BLaER1 treated with 17β-estradiol and CSF1 and Interleukin-3, amounts not matched to agents 10 nM and 100 nM (cell line): ENCODE measurements at regions not wholly inside any gene's neighbourhood (a gene's known extent, or its start where the extent isn't known, plus 50 kb on each side); places are given as distances from the start of the nearest gene placed in this dataset.

Experiments
- H3K27ac ChIP-seq, 11 experiments: shearing (Covaris generic); formaldehyde crosslinking; 2 replicates each; pipeline ENCODE4 v1.8.1; 2022
- H3K27me3 ChIP-seq, 11 experiments: shearing (Covaris generic); formaldehyde crosslinking; 2 replicates each; pipeline ENCODE4 v1.8.1; 2022
- H3K36me3 ChIP-seq, 11 experiments: shearing (Covaris generic); formaldehyde crosslinking; 2 replicates each; pipeline ENCODE4 v1.8.1; 2022
- H3K4me1 ChIP-seq, 10 experiments: shearing (Covaris generic); formaldehyde crosslinking; 2 replicates each; pipeline ENCODE4 v1.8.1; 2022
- H3K4me2 ChIP-seq, 11 experiments: shearing (Covaris generic); formaldehyde crosslinking; 2 replicates each; pipeline ENCODE4 v1.8.1; 2022
- H3K4me3 ChIP-seq, 10 experiments: shearing (Covaris generic); formaldehyde crosslinking; 2 replicates each; pipeline ENCODE4 v1.8.1; 2022
- H3K9ac ChIP-seq, 11 experiments: shearing (Covaris generic); formaldehyde crosslinking; 2 replicates each; pipeline ENCODE4 v1.8.1; 2022
- H3K9me3 ChIP-seq, 11 experiments: shearing (Covaris generic); formaldehyde crosslinking; replicated peaks in 1 of 11; 2 replicates each; pipeline ENCODE4 v1.8.1; 2022
- H4K20me1 ChIP-seq, 11 experiments: shearing (Covaris generic); formaldehyde crosslinking; 2 replicates each; pipeline ENCODE4 v1.8.1; 2022
- Cebpa-rat ChIP-seq, 11 experiments: shearing (Covaris generic); IDR thresholded peaks; 2 replicates each; pipeline ENCODE4 v1.8.1; 2022

DNA sequence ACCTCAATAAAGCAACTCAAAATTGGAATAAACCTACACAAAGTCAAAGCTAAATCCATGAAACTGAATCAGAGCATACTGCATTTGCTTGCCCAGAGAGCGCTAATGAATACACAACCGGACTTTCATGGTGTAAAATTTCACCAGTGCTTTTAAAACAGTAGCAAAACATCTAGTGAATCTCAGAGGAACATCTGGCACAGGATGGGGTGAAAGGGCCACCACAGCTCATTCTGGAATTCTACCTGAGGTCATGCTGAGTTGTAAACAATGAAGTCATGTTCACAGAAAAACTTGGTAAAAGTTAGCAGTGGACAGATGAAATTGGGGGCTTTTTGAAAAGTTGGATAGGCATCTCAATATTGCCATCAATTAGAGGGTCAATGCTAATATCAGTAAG lies 125.6 kb upstream of the STXBP5 start:
- no peaks in the 10 kb centered on the region for H4K20me1 ChIP-seq
- no peak overlapping the region for H3K4me3 ChIP-seq
- H3K9ac ChIP-seq: no peak overlapping the region
- no peak overlapping the region for H3K27ac ChIP-seq
- H3K9me3 ChIP-seq: no peaks in the 10 kb centered on the region
- H3K36me3 ChIP-seq: no peaks in the 10 kb centered on the region
- no peaks in the 10 kb centered on the region for H3K4me1 ChIP-seq
- H3K4me2 ChIP-seq: no peak overlapping the region
- no peaks in the 10 kb centered on the region for H3K27me3 ChIP-seq
- no peak for TF ChIP-seq Cebpa-rat (IDR thresholded peaks at IDR 0.05)

DNA sequence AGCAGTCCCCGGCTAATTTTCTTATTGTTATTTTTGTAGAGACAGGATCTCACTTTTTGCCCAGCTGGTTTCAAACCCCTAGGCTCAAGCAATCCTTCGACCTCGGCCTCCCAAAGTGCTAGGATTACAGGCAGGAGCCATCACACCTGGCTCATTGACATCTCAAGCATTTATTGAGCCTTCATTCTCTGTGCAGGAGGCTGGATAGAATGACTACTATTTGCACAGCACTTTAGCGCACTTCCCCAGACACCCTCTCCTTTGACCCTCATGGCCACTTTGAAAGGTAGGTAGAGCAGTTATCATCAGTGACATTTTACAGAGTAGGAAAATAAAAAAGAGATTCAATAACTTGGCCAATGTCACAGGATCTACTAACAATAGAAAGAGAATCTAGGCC lies 124.0 kb upstream of the STXBP5 start:
- no peak for TF ChIP-seq Cebpa-rat (IDR thresholded peaks at IDR 0.05)
- H3K9ac ChIP-seq: no peak overlapping the region

GRCh38 chr6:147081076-147081609 lies 123.1 kb upstream of the STXBP5 start:
- H3K27ac ChIP-seq: no peak overlapping the region
- no peak overlapping the region for H3K9ac ChIP-seq
- no peaks in the 10 kb centered on the region for H3K36me3 ChIP-seq
- no peak overlapping the region for H3K4me3 ChIP-seq
- no peaks in the 10 kb centered on the region for H3K9me3 ChIP-seq
- no peaks in the 10 kb centered on the region for H3K4me1 ChIP-seq
- TF ChIP-seq Cebpa-rat (IDR thresholded peaks at IDR 0.05): no peak
- no peaks in the 10 kb centered on the region for H3K27me3 ChIP-seq
- H4K20me1 ChIP-seq: no peaks in the 10 kb centered on the region
- no peak overlapping the region for H3K4me2 ChIP-seq

More for the DNA sequence above, 124.0 kb upstream of the STXBP5 start:
- Histone ChIP-seq H3K27ac (no peak overlapping the region), H3K36me3 (no peaks in the 10 kb centered on the region), H3K4me1 (no peaks in the 10 kb centered on the region), H3K4me3 (no peak overlapping the region), H3K9me3 (no peaks in the 10 kb centered on the region), H3K4me2 (no peak overlapping the region), H3K27me3 (no peaks in the 10 kb centered on the region), H4K20me1 (no peaks in the 10 kb centered on the region)

GRCh38 chr6:147087641-147088040 lies 116.6 kb upstream of the STXBP5 start:
- no peaks in the 10 kb centered on the region for H3K27me3 ChIP-seq
- H4K20me1 ChIP-seq: no peaks in the 10 kb centered on the region
- no peaks in the 10 kb centered on the region for H3K36me3 ChIP-seq
- no peak overlapping the region for H3K27ac ChIP-seq
- no peak for TF ChIP-seq Cebpa-rat (IDR thresholded peaks at IDR 0.05)
- no peak overlapping the region for H3K9ac ChIP-seq
- no peaks in the 10 kb centered on the region for H3K4me1 ChIP-seq
- H3K9me3 ChIP-seq: peaks cover 0 to 12% (median 4%) of the 10 kb centered on the region in 11 experiments; a peak in 7 of 22 replicates
- no peak overlapping the region for H3K4me2 ChIP-seq
- no peak overlapping the region for H3K4me3 ChIP-seq

GRCh38 chr6:147088861-147089260 lies 115.4 kb upstream of the STXBP5 start:
- Histone ChIP-seq H3K4me1 (no peaks in the 10 kb centered on the region), H3K27me3 (no peaks in the 10 kb centered on the region), H3K27ac (no peak overlapping the region), H3K36me3 (no peaks in the 10 kb centered on the region), H3K4me2 (no peak overlapping the region), H3K9me3 (peaks cover 0 to 12% (median 4%) of the 10 kb centered on the region in 11 experiments; a peak in 7 of 22 replicates), H3K9ac (no peak overlapping the region), H3K4me3 (no peak overlapping the region), H4K20me1 (no peaks in the 10 kb centered on the region)
- TF ChIP-seq Cebpa-rat (IDR thresholded peaks at IDR 0.05): no peak

DNA sequence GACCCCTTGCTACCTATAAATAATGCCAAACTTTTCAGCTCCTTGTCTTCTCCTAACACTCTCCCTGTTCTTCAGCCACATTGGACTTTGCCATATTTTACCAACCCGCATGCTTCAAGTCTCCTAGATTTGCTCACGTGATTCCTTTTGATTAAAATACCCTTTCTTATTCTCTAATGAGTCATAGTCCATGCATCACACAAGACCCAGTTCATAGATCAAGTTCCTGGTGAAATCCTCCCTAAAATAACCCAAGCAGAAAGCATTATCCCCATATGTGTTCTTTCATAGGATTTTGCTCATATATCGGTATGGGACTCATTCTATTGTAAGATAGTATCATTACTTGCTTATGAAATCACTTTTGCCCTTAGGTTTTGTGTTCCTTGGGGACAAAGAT lies 108.9 kb upstream of the STXBP5 start:
- no peak overlapping the region for H3K4me3 ChIP-seq
- TF ChIP-seq Cebpa-rat (IDR thresholded peaks at IDR 0.05): no peak
- H3K27ac ChIP-seq: no peak overlapping the region
- no peak overlapping the region for H3K9ac ChIP-seq
- no peaks in the 10 kb centered on the region for H3K4me1 ChIP-seq
- H3K9me3 ChIP-seq: no peaks in the 10 kb centered on the region; a peak in 1 of 22 replicates
- H3K4me2 ChIP-seq: no peak overlapping the region
- H3K27me3 ChIP-seq: no peaks in the 10 kb centered on the region
- H4K20me1 ChIP-seq: no peaks in the 10 kb centered on the region
- H3K36me3 ChIP-seq: no peaks in the 10 kb centered on the region

DNA sequence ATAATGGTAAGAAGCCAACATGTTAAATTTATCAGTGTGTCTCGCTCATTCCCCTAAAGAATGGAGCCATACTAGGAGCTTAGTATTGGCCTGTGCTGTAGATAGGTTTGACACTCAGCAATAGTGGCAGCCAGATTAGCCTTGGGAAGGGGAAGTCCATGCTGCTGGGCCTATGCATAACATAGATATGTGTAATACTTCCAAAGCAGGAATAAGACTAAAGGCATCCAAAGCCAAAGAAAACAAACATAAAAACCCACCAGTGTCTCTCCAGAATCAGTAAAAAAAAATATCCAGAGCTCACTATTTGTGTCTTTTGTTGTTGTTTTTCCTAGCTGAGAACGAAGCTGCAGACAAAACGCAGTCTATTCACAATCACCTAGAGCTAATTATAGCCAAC lies 104.2 kb upstream of the STXBP5 start:
- no peak overlapping the region for H3K27ac ChIP-seq
- H4K20me1 ChIP-seq: no peaks in the 10 kb centered on the region
- no peak for TF ChIP-seq Cebpa-rat (IDR thresholded peaks at IDR 0.05)
- H3K4me2 ChIP-seq: no peak overlapping the region
- no peaks in the 10 kb centered on the region; a peak in 1 of 22 replicates for H3K9me3 ChIP-seq
- H3K4me3 ChIP-seq: no peak overlapping the region
- H3K4me1 ChIP-seq: peaks cover 8 to 19% (median 11%) of the 10 kb centered on the region in 10 experiments; a peak in 17 of 20 replicates
- H3K9ac ChIP-seq: no peak overlapping the region
- no peaks in the 10 kb centered on the region for H3K27me3 ChIP-seq
- H3K36me3 ChIP-seq: no peaks in the 10 kb centered on the region

- no peak for TF ChIP-seq Cebpa-rat (IDR thresholded peaks at IDR 0.05)
- Histone ChIP-seq H3K9me3 (no peaks in the 10 kb centered on the region), H3K27me3 (no peaks in the 10 kb centered on the region), H3K36me3 (no peaks in the 10 kb centered on the region), H3K4me2 (peak overlapping the region in 9 of 11 experiments; percentile 4 to 70 (median 20); a peak in 8 of 22 replicates), H3K9ac (no peak overlapping the region), H3K4me1 (peaks cover 8 to 32% (median 11%) of the 10 kb centered on the region in 10 experiments; a peak in 17 of 20 replicates), H4K20me1 (no peaks in the 10 kb centered on the region), H3K27ac (no peak overlapping the region), H3K4me3 (no peak overlapping the region)
These were observed 101.2 kb upstream of the STXBP5 start for GRCh38 chr6:147103007-147103406.

GRCh38 chr6:147103694-147104093 lies 100.5 kb upstream of the STXBP5 start:
- peak overlapping the region in 9 of 11 experiments; percentile 4 to 70 (median 20); a peak in 13 of 22 replicates for H3K4me2 ChIP-seq
- no peak for TF ChIP-seq Cebpa-rat (IDR thresholded peaks at IDR 0.05)

DNA sequence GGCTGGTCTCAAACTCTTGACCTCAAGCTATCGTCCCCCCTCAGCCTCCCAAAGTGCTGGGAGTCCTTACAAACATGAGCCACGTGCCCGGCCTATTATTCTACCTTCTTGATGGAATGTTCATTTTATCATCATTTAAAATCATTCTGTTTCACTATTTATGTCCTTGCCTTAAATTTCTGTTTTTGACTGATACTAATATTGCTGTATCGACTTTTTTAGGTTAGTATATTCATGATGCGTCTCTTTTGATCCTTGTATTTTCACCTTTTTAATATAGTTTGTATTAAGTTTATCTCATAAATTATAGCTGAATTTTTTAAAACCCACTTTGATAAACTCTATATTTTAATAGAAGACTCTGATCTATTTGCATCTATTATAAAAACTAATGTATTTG lies 98.4 kb upstream of the STXBP5 start:
- Histone ChIP-seq H3K4me3 (no peak overlapping the region), H3K4me1 (peaks cover 8 to 32% (median 20%) of the 10 kb centered on the region in 10 experiments; a peak in 17 of 20 replicates), H3K27ac (no peak overlapping the region)

More at GRCh38 chr6:147103694-147104093, 100.5 kb upstream of the STXBP5 start:
- Histone ChIP-seq H3K4me3 (no peak overlapping the region), H3K9me3 (no peaks in the 10 kb centered on the region), H3K27ac (no peak overlapping the region), H3K9ac (no peak overlapping the region), H3K4me1 (peaks cover 8 to 32% (median 11%) of the 10 kb centered on the region in 10 experiments; a peak in 17 of 20 replicates), H3K36me3 (no peaks in the 10 kb centered on the region), H3K27me3 (no peaks in the 10 kb centered on the region), H4K20me1 (no peaks in the 10 kb centered on the region)

More for the DNA sequence above, 98.4 kb upstream of the STXBP5 start:
- H3K36me3 ChIP-seq: no peaks in the 10 kb centered on the region
- no peak for TF ChIP-seq Cebpa-rat (IDR thresholded peaks at IDR 0.05)
- H3K27me3 ChIP-seq: no peaks in the 10 kb centered on the region
- H3K4me2 ChIP-seq: no peak overlapping the region
- H4K20me1 ChIP-seq: no peaks in the 10 kb centered on the region
- no peak overlapping the region for H3K9ac ChIP-seq
- no peaks in the 10 kb centered on the region for H3K9me3 ChIP-seq
